ENCODE measurements at regions not wholly inside any gene's neighbourhood (a gene's known extent, or its start where the extent isn't known, plus 50 kb on each side); places are given as distances from the start of the nearest gene placed in this dataset.

DNA sequence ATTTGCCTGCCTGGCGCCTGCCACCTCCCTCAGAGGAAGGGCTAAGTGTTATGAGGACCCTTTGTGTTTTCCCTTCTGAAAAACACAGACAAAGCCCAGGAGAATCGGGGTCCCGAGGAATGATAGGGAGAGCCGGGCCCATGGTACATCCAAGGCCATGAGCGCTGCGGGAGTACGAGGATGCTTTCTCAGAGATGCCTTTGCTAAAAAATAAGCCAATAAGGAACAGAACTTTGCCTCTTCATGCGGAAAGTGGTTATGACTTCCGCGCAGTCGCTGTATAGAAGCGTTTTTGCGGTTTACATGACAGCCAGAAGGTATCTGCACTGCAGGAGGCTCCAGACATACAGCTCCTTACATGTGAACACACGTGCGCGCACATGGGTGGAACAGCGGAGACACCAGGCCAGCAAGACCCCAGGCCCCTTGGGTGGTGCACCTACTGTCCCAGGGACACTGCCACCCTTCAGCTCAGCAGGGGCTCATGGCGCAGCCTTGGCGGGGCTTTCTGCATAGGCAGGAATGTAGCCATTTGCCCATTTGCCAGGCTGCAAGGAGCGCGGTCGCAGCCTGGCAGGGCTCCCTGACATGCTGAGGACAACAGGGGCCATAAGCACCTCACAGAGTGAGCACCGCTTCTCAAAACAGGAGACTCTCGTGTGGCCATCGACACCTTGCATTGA is 252.4 kb upstream of the SALL3 start:
- no peaks in the 10 kb centered on the region for H3K4me1 ChIP-seq (ENCODE audit: control insufficient read depth in 3 of 3, insufficient read depth in 3 of 3, low read length in 3 of 3)
- H3K27me3 ChIP-seq (ENCODE audit: control insufficient read depth in 3 of 3, insufficient read depth in 3 of 3, low read length in 3 of 3): peaks cover 5 to 22% (median 6%) of the 10 kb centered on the region in 3 donors
- no peaks in the 10 kb centered on the region for H3K9me3 ChIP-seq (ENCODE audit: control insufficient read depth in 3 of 3, low read length in 3 of 3)
- H3K27ac ChIP-seq (ENCODE audit: low read depth, low read length): no peak overlapping the region
- no peak overlapping the region for H3K4me3 ChIP-seq (ENCODE audit: low read length in 3 of 3)
- H3K36me3 ChIP-seq (ENCODE audit: control insufficient read depth in 3 of 3, insufficient read depth in 3 of 3, low read length in 3 of 3): no peaks in the 10 kb centered on the region
- H3K9ac ChIP-seq (ENCODE audit: low read depth in 1 of 3, low read length in 3 of 3): no peak overlapping the region

DNA sequence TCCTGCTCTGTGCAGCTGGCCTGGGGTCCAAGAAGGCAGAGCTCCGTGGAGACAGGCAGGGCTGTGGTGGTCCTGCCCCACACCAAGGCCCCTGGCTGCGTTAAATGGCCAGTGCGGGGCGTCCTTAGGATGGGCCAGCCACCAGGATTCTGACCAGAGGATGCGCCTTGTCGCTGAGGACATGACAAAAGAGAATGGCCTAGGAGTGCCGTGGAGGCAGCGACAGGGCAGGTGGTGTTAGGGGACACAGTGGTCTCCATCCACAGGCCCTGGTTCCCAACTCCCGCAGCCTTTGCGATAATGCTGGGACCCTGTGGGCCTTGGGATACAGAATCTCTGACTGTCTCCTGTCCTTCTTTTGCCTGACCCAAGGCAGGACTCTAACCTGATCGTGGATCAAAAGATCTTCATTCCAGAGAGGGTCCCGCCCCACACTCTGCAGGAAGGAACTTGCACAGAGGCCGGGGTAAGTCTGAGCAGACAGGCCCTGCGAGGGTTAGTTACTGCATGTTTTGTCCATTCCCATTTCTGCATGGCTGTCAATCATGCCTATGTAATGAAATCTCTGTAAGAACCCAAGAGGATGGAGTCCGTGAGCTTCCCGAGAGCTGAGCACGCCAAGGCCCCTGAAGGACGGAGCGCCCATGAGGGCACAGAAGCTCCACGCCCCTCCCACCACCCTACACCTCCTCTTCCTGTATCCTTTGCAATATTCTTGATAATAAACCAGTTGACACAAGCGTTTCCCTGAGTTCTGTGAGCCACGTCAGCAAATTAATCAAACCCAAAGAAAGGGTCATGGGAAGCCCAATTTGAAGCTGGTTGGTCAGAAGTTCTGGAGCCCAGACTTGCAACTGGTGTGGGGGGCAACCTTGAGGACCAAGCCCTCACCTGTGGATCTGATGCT is 251.5 kb upstream of the SALL3 start:
- Histone ChIP-seq H3K27me3 (ENCODE audit: control insufficient read depth in 3 of 3, insufficient read depth in 3 of 3, low read length in 3 of 3) (peaks cover 3 to 27% (median 9%) of the 10 kb centered on the region in 3 donors), H3K9ac (ENCODE audit: low read depth in 1 of 3, low read length in 3 of 3) (no peak overlapping the region), H3K4me1 (ENCODE audit: control insufficient read depth in 3 of 3, insufficient read depth in 3 of 3, low read length in 3 of 3) (no peaks in the 10 kb centered on the region), H3K27ac (ENCODE audit: low read depth, low read length) (no peak overlapping the region), H3K9me3 (ENCODE audit: control insufficient read depth in 3 of 3, low read length in 3 of 3) (no peaks in the 10 kb centered on the region), H3K4me3 (ENCODE audit: low read length in 3 of 3) (no peak overlapping the region), H3K36me3 (ENCODE audit: control insufficient read depth in 3 of 3, insufficient read depth in 3 of 3, low read length in 3 of 3) (no peaks in the 10 kb centered on the region)

DNA sequence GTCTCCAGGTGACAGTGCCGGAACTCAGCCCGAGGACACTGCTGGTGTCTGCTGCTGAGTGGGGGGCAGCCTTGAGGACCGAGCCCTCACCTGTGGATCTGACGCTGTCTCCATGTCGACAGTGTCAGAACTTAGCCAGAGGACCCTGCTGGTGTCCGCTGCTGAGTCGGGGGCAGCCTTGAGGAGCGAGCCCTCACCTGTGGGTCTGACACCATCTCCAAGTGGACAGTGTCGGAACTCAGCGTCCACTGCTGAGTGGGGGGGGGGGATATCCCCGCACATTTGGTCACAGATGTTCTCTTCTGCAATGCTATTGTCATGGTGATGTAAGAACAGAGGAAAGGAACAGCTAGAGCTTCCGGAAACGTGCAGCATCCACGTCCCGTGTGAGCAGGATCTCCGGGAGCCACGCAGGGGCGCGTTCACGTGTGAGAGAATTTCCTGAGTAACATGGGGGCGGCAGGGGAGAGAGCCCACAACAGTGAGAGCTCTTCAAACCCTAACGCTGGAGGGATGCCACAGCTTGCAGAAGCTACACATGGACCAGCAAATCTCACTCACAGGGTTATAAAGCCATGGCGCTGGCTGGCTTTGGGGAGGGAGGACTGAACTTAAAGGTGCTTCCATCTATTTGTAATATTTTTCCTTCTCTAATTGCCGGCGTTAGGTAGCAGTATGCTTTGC is 250.7 kb upstream of the SALL3 start:
- H3K4me1 ChIP-seq (ENCODE audit: control insufficient read depth in 3 of 3, insufficient read depth in 3 of 3, low read length in 3 of 3): no peaks in the 10 kb centered on the region
- H3K27me3 ChIP-seq (ENCODE audit: control insufficient read depth in 3 of 3, insufficient read depth in 3 of 3, low read length in 3 of 3): peaks cover 0 to 22% (median 7%) of the 10 kb centered on the region in 3 donors
- no peak overlapping the region for H3K27ac ChIP-seq (ENCODE audit: low read depth, low read length)
- H3K9ac ChIP-seq (ENCODE audit: low read depth in 1 of 3, low read length in 3 of 3): no peak overlapping the region
- H3K4me3 ChIP-seq (ENCODE audit: low read length in 3 of 3): no peak overlapping the region
- H3K9me3 ChIP-seq (ENCODE audit: control insufficient read depth in 3 of 3, low read length in 3 of 3): no peaks in the 10 kb centered on the region
- no peaks in the 10 kb centered on the region for H3K36me3 ChIP-seq (ENCODE audit: control insufficient read depth in 3 of 3, insufficient read depth in 3 of 3, low read length in 3 of 3)

DNA sequence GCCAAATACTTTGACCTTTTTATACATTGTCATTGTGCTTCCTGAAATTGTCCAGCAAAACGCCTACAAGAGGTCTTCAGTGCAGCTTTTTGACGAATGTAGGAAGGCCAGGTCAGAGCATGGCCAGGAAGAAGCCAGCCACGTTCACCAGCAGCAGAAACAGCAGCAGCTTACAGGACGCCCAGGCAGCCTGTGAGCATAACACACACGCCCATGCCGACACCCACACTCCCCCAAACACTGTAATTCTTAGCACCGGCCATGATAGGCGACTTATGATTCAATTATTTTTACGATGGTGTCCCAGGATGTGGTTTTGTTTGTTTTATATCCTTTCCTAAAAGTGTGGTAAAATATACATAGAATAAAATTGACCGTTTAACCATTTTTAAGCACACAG is 249.1 kb upstream of the SALL3 start:
- H3K4me3 ChIP-seq (ENCODE audit: low read length in 3 of 3): no peak overlapping the region
- H3K4me1 ChIP-seq (ENCODE audit: control insufficient read depth in 3 of 3, insufficient read depth in 3 of 3, low read length in 3 of 3): no peaks in the 10 kb centered on the region
- H3K36me3 ChIP-seq (ENCODE audit: control insufficient read depth in 3 of 3, insufficient read depth in 3 of 3, low read length in 3 of 3): no peaks in the 10 kb centered on the region
- peaks cover 0 to 20% (median 7%) of the 10 kb centered on the region in 3 donors for H3K27me3 ChIP-seq (ENCODE audit: control insufficient read depth in 3 of 3, insufficient read depth in 3 of 3, low read length in 3 of 3)
- no peaks in the 10 kb centered on the region for H3K9me3 ChIP-seq (ENCODE audit: control insufficient read depth in 3 of 3, low read length in 3 of 3)
- no peak overlapping the region for H3K27ac ChIP-seq (ENCODE audit: low read depth, low read length)
- H3K9ac ChIP-seq (ENCODE audit: low read depth in 1 of 3, low read length in 3 of 3): no peak overlapping the region

DNA sequence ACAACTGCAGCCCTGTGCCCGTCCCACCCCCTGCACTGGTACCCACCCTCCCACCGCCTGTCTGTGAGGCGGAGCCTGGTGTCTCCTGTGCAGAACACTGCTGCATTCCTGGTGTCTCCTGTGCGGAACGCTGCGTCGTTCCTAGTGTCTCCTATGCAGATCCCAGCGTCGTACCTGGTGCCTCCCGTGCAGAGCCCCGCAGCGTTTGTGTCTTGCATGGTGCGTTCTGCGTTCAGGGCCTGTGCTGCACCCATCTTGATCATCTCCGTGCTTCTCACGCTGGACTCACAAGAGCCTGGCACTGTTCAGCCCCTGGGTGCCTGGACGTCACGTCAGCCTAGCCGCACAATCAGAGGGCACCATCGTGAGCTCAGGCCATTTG is 248.6 kb upstream of the SALL3 start:
- no peaks in the 10 kb centered on the region for H3K4me1 ChIP-seq (ENCODE audit: control insufficient read depth in 3 of 3, insufficient read depth in 3 of 3, low read length in 3 of 3)
- no peaks in the 10 kb centered on the region for H3K36me3 ChIP-seq (ENCODE audit: control insufficient read depth in 3 of 3, insufficient read depth in 3 of 3, low read length in 3 of 3)
- no peaks in the 10 kb centered on the region for H3K9me3 ChIP-seq (ENCODE audit: control insufficient read depth in 3 of 3, low read length in 3 of 3)
- H3K9ac ChIP-seq (ENCODE audit: low read depth in 1 of 3, low read length in 3 of 3): no peak overlapping the region
- no peak overlapping the region for H3K27ac ChIP-seq (ENCODE audit: low read depth, low read length)
- no peak overlapping the region for H3K4me3 ChIP-seq (ENCODE audit: low read length in 3 of 3)
- peaks cover 0 to 20% (median 7%) of the 10 kb centered on the region in 3 donors for H3K27me3 ChIP-seq (ENCODE audit: control insufficient read depth in 3 of 3, insufficient read depth in 3 of 3, low read length in 3 of 3)

DNA sequence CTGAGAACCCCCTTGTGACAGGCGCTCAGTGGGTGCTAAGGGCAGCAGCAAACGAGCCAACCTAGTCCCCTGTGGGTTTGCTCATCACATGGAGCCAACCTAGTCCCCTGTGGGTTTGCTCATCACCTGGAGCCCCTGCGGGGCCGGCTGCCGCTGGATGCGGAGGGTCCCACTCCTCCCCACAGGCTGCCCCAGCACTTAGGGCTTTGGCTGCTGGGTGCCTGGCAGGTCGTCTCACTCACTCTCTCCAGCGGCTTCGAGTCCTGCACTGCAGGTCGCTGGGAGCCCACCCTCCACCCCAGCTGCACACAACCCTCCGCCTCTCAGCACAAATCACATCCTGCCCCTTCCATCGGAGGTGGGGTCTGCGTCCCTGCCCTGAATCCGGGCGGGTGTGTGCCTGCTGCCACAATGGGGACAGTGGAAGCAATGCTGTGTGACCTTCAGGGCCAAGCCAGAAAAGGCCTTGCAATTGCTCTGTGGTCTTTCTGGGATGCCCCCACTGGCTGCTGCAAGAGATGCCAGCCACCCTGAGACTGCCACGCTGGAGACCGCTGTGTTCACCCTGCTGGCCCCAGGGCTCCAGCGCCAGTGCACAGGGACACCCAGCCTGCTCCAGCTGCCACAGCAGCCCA is 248.1 kb upstream of the SALL3 start:
- Histone ChIP-seq H3K4me1 (ENCODE audit: control insufficient read depth in 3 of 3, insufficient read depth in 3 of 3, low read length in 3 of 3) (no peaks in the 10 kb centered on the region), H3K9me3 (ENCODE audit: control insufficient read depth in 3 of 3, low read length in 3 of 3) (no peaks in the 10 kb centered on the region), H3K9ac (ENCODE audit: low read depth in 1 of 3, low read length in 3 of 3) (no peak overlapping the region), H3K36me3 (ENCODE audit: control insufficient read depth in 3 of 3, insufficient read depth in 3 of 3, low read length in 3 of 3) (no peaks in the 10 kb centered on the region), H3K4me3 (ENCODE audit: low read length in 3 of 3) (no peak overlapping the region), H3K27me3 (ENCODE audit: control insufficient read depth in 3 of 3, insufficient read depth in 3 of 3, low read length in 3 of 3) (peaks cover 0 to 18% (median 7%) of the 10 kb centered on the region in 3 donors), H3K27ac (ENCODE audit: low read depth, low read length) (no peak overlapping the region)

DNA sequence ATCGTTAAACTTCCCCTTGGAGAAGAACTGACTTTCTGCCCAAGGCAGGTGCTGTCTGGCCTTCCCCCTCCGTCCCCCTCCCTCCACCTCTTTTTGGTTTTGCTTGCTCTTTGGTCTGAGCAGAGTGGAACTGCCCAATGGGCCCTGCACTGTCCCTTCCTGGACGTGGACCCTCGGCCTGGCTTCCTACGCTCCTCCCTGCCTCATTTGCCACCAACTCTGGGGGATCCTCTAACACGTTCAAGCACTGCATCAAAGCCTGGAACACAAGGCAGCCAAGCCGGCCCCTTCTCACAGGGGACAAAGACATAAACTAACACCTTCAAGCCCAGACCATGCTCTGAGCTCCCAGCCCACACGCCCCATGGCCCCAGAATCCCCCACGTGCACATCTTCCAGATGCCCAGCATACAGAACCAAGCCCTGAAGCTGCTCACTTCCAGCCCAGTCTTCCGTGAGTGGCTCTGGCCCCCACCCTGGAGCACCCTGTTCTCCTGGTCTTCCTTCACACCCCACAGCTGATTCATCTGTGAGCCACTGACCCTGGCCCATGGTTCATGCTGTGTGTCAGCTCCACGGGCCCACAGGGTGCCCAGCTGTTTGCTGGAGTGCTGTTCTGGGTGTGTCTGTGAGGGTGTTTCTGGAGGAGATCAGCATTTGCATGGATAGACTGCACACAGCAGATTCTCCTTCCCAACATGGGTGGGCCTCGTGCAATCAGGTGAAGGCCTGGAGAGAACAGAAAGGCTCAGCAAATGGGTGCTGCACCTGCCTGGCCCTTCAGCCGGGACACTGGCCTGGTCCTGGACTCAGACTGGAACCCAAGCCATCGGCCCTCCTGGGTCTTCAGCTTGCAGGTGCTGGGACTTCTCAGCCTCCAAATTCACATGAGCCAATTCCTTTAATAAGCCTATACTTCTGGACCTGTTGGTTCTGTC is 247.1 kb upstream of the SALL3 start:
- H3K9ac ChIP-seq (ENCODE audit: low read depth in 1 of 3, low read length in 3 of 3): no peak overlapping the region
- no peak overlapping the region for H3K27ac ChIP-seq (ENCODE audit: low read depth, low read length)
- no peaks in the 10 kb centered on the region for H3K9me3 ChIP-seq (ENCODE audit: control insufficient read depth in 3 of 3, low read length in 3 of 3)
- no peaks in the 10 kb centered on the region for H3K36me3 ChIP-seq (ENCODE audit: control insufficient read depth in 3 of 3, insufficient read depth in 3 of 3, low read length in 3 of 3)
- no peaks in the 10 kb centered on the region for H3K4me1 ChIP-seq (ENCODE audit: control insufficient read depth in 3 of 3, insufficient read depth in 3 of 3, low read length in 3 of 3)
- peaks cover 0 to 17% (median 7%) of the 10 kb centered on the region in 3 donors for H3K27me3 ChIP-seq (ENCODE audit: control insufficient read depth in 3 of 3, insufficient read depth in 3 of 3, low read length in 3 of 3)
- H3K4me3 ChIP-seq (ENCODE audit: low read length in 3 of 3): no peak overlapping the region

DNA sequence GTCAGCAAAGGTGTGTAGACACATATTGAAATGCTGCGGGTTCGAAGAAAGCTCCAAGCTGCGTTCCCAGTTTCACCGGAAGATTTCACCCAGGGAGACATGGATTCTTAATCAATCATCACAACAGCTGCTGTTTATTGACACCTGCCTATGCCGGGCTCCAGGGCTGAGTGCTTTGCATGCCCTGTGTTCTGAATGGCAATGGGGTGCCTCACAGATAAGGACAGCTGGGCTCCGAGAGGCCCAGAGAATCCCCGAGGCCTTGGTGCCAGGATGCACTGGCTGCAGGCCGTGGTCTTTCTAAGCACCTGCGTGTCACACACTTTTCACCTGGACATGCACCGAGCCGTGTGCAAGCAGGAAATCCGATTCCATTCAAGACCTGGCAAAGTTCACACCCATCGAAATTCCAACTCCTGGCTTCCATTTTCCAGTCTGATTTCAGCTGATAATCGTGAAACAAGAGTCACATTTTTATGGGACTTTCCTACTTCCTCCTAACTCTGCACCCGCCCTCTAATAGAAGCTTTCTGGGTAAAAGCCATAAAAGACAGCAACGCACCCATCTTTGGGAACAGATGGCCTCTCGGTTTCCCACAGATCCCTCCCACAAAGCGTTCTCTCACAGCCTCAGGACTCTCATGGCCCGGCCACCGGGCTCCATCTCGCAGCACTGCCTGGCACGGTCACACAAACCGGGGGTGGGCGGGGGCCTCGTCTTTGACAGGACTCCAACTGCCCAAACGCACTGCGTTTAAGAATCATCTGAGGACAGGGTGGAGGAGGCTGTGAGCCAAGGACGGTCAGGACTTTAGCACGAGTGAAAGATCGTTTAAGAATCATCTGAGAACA is 245.6 kb upstream of the SALL3 start:
- peaks cover 3 to 13% (median 7%) of the 10 kb centered on the region in 3 donors for H3K27me3 ChIP-seq (ENCODE audit: control insufficient read depth in 3 of 3, insufficient read depth in 3 of 3, low read length in 3 of 3)
- H3K4me1 ChIP-seq (ENCODE audit: control insufficient read depth in 3 of 3, insufficient read depth in 3 of 3, low read length in 3 of 3): no peaks in the 10 kb centered on the region
- H3K9ac ChIP-seq (ENCODE audit: low read depth in 1 of 3, low read length in 3 of 3): no peak overlapping the region
- H3K9me3 ChIP-seq (ENCODE audit: control insufficient read depth in 3 of 3, low read length in 3 of 3): no peaks in the 10 kb centered on the region
- H3K36me3 ChIP-seq (ENCODE audit: control insufficient read depth in 3 of 3, insufficient read depth in 3 of 3, low read length in 3 of 3): no peaks in the 10 kb centered on the region
- no peak overlapping the region for H3K27ac ChIP-seq (ENCODE audit: low read depth, low read length)
- H3K4me3 ChIP-seq (ENCODE audit: low read length in 3 of 3): no peak overlapping the region
